LNCaP clone FGC (cell line): ENCODE measurements at regions not wholly inside any gene's neighbourhood (a gene's known extent, or its start where the extent isn't known, plus 50 kb on each side); places are given as distances from the start of the nearest gene placed in this dataset.

Experiments used
- DNase-seq: peaks from one replicate; pipeline ENCODE4 v3.0.0-alpha.2; 2011; ENCODE audit warnings: low read depth
- H3K4me3 ChIP-seq: 2 replicates; pipeline ENCODE4 v1.5.1; 2011; ENCODE audit warnings: mild to moderate bottlenecking, low read depth, low read length, control low read depth
- CTCF ChIP-seq: IDR thresholded peaks from 2 replicates; pipeline ENCODE4 v1.5.1; 2012; ENCODE audit warnings: mild to moderate bottlenecking; ENCODE audit not compliant: control insufficient read depth, insufficient read depth; ENCODE audit errors: extremely low read depth

- DNase-seq, result no peak
- TF ChIP-seq CTCF, result no peak
Measured at GRCh38 chr3:59519094-59519493, 469.3 kb upstream of the CFAP20DC start.

GRCh38 chr3:59518283-59519055, 468.6 kb upstream of the CFAP20DC start:
- DNase-seq, result no peak
- no peak for TF ChIP-seq CTCF
- H3K4me3 ChIP-seq, result no peak overlapping the region

More at GRCh38 chr3:59519094-59519493, 469.3 kb upstream of the CFAP20DC start:
- no peak overlapping the region for H3K4me3 ChIP-seq

GRCh38 chr3:59517388-59517787, 467.6 kb upstream of the CFAP20DC start:
- no peak overlapping the region for H3K4me3 ChIP-seq
- DNase-seq, result no peak
- no peak for TF ChIP-seq CTCF

- DNase-seq, result no peak
- TF ChIP-seq CTCF, result no peak
- H3K4me3 ChIP-seq, result no peak overlapping the region
Measured at GRCh38 chr3:59515966-59516365, 466.1 kb upstream of the CFAP20DC start.

GRCh38 chr3:59514865-59515482, 465.1 kb upstream of the CFAP20DC start:
- H3K4me3 ChIP-seq, result no peak overlapping the region
- no peak for DNase-seq
- no peak for TF ChIP-seq CTCF

GRCh38 chr3:59513570-59513969, 463.7 kb upstream of the CFAP20DC start:
- no peak for TF ChIP-seq CTCF
- no peak overlapping the region for H3K4me3 ChIP-seq

More at GRCh38 chr3:59513570-59513969, 463.7 kb upstream of the CFAP20DC start:
- DNase-seq, result no peak
